Pancreas (tissue), 10 donors: ENCODE measurements at regions not wholly inside any gene's neighbourhood (a gene's known extent, or its start where the extent isn't known, plus 50 kb on each side); places are given as distances from the start of the nearest gene placed in this dataset.

Experiments
- ATAC-seq, 4 donors: fragments of 200-7000 bp; cut with Tn5 transposase; one replicate each; pipeline versions ENCODE4 v1.8.0 to v1.9.1; 2020; ENCODE audit warnings: mild to moderate bottlenecking in 4 of 4, moderate library complexity in 4 of 4
- DNase-seq, 6 donors: peaks; one replicate each; pipeline ENCODE4 v3.0.0-alpha.2; 2020
- FAIRE-seq: peaks from 2 replicates; lab custom pipeline; 2012; peaks lifted over from hg19 to GRCh38; lab: Jason Lieb, UNC
- H3K27ac ChIP-seq, 4 donors: fragments of 200-600 bp; sonication (generic); 1 replicate in 3 of 4; 2 replicates in 1 of 4; pipeline versions ENCODE4 v1.5.0 to v1.8.0; 2020
- H3K27me3 ChIP-seq, 4 donors: fragments of 200-600 bp; one replicate each; pipeline ENCODE4 v1.8.0; 2021
- H3K36me3 ChIP-seq, 3 donors: fragments of 200-600 bp; sonication (generic) in 1 of 3; one replicate each; pipeline versions ENCODE4 v1.5.0 to v1.8.0; 2020 to 2021
- H3K4me1 ChIP-seq, 3 donors: fragments of 200-600 bp; one replicate each; pipeline ENCODE4 v1.8.0; 2021
- H3K4me3 ChIP-seq, 4 donors: fragments of 200-600 bp; sonication (generic) in 2 of 4; one replicate each; pipeline versions ENCODE4 v1.5.0 to v1.8.0; 2020 to 2021
- H3K9me3 ChIP-seq, 4 donors: fragments of 200-600 bp; one replicate each; pipeline ENCODE4 v1.8.0; 2021
- CTCF ChIP-seq, 4 donors: fragments of 200-600 bp; sonication (generic) in 3 of 4; IDR thresholded peaks; one replicate each; pipeline versions ENCODE4 v1.5.0 to v1.8.0; 2021; ENCODE audit warnings: antibody characterized with exemption in 4 of 4
- WGBS, 2 donors: extraction: QIAGEN DNeasy Blood & Tissue Kit; methylation state at CpG; one replicate each; pipeline ENCODE4 v1.1.7; 2013; 5-methylcytosine and 5-hydroxymethylcytosine counted together
- intact Hi-C, 3 donors: fragments of 100-400 bp; cut with DNase I; formaldehyde crosslinking; loops; one replicate each; pipeline versions ENCODE4 v1.11.1 to v1.14.2; 2022
- donor health status: healthy with polysubstance abuse.
- donor health status: DM: no; HTN: no; CAD: no; lungs with moderate emphysema.
- donor health status: DM: no; HTN: no; CAD: no.
- donor health status: control.
- donor health status: control.
- donor health status: Bipolar disorder and iron deficiency.
- donor health status: DM: yes; HTN: yes; CAD: no.
- donor health status: DM: no; HTN: no; CAD: no.
- donor health status: DM: no; HTN: no; CAD: no.
- donor health status: DM: yes; HTN: yes; CAD: no.

DNA sequence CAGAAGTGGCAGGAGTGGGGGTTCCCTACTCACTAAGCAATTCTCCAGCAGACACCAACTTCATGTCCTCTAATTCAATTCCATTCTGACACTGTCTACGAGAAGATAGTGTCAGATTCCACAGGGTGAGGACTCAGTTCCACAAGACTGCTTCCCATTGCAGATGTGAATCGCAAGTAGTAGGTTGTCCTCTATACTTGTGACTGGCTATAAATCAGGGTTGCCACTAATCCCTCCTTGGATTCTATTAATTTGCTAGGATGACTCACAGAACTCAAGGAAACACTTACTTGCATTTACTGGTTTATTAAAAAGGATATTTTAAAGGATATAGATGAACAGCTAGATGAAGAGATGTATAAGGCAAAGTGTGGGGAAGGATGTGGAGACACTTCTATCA, 184.1 kb upstream of the ACVR2A start:
- 73 to 88% methylated on average over 2 of the region's 2 CpGs for WGBS, 2 donors
- ATAC-seq (no peak), FAIRE-seq (no peak), DNase-seq (no peak)
- H3K9me3 ChIP-seq = no peaks in the 10 kb centered on the region
- no peaks in the 10 kb centered on the region for H3K36me3 ChIP-seq
- no peak overlapping the region for H3K4me3 ChIP-seq
- no peaks in the 10 kb centered on the region for H3K4me1 ChIP-seq
- H3K27ac ChIP-seq = no peak overlapping the region
- intact Hi-C loops = no loop called here
- H3K27me3 ChIP-seq = no peaks in the 10 kb centered on the region
- TF ChIP-seq CTCF (IDR thresholded peaks at IDR 0.05) = no peak

GRCh38 chr2:147659051-147659450, 185.8 kb upstream of the ACVR2A start:
- Histone ChIP-seq H3K27ac (no peak overlapping the region), H3K36me3 (no peaks in the 10 kb centered on the region), H3K4me3 (no peak overlapping the region), H3K9me3 (no peaks in the 10 kb centered on the region), H3K4me1 (no peaks in the 10 kb centered on the region), H3K27me3 (no peaks in the 10 kb centered on the region)
- no peak for FAIRE-seq
- no peak for TF ChIP-seq CTCF (IDR thresholded peaks at IDR 0.05)
- intact Hi-C loops = no loop called here
- no peak for DNase-seq
- no peak for ATAC-seq
- WGBS, 2 donors = 81 to 91% methylated on average over 1 of the region's 1 CpG

- no peak for FAIRE-seq
- Histone ChIP-seq H3K27ac (no peak overlapping the region), H3K4me3 (no peak overlapping the region), H3K9me3 (no peaks in the 10 kb centered on the region), H3K36me3 (no peaks in the 10 kb centered on the region), H3K4me1 (no peaks in the 10 kb centered on the region), H3K27me3 (no peaks in the 10 kb centered on the region)
- intact Hi-C loops = no loop called here
- no peak for DNase-seq
- no peak for TF ChIP-seq CTCF (IDR thresholded peaks at IDR 0.05)
- ATAC-seq = no peak
- 87 to 94% methylated on average over 2 of the region's 2 CpGs for whole genome bisulfite sequencing, 2 donors
Observed at GRCh38 chr2:147657086-147658000, 187.5 kb upstream of the ACVR2A start.

- WGBS, 2 donors = 92 to 97% methylated on average over 6 of the region's 6 CpGs
- TF ChIP-seq CTCF (IDR thresholded peaks at IDR 0.05) = no peak
- intact Hi-C loops = no loop called here
- H3K36me3 ChIP-seq = no peaks in the 10 kb centered on the region
- ATAC-seq (no peak), FAIRE-seq (no peak), DNase-seq (no peak)
- no peaks in the 10 kb centered on the region for H3K9me3 ChIP-seq
- peaks cover 0 to 18% (median 15%) of the 10 kb centered on the region in 3 donors for H3K4me1 ChIP-seq
- no peak overlapping the region for H3K4me3 ChIP-seq
- H3K27ac ChIP-seq = no peak overlapping the region
- no peaks in the 10 kb centered on the region for H3K27me3 ChIP-seq
Observed at GRCh38 chr2:147649998-147650397, 194.8 kb upstream of the ACVR2A start.

DNA sequence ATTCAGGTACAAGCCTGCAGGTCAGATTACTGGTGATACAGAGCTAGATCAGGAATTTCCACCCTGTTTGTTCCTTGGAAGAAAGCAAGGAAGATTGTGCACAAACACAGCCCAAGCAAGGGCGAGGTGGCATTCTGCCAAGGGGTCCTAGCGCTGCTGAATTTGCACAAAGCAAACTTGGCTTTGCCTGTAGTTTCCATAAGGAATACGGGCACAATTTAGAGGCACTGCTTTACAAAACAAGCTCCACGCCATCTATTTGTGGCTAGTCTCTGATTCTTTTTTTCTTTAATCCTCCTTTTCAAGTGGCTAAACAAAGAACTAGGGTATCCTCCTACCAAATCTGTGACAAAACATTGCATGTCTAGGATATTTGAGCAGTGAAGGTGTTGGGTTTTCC, 195.5 kb upstream of the ACVR2A start:
- Histone ChIP-seq H3K27me3 (no peaks in the 10 kb centered on the region), H3K9me3 (no peaks in the 10 kb centered on the region), H3K36me3 (no peaks in the 10 kb centered on the region), H3K4me3 (no peak overlapping the region), H3K4me1 (peaks cover 0 to 18% (median 15%) of the 10 kb centered on the region in 3 donors), H3K27ac (peak overlapping the region in 1 of 4 donors; percentile 51)
- TF ChIP-seq CTCF (IDR thresholded peaks at IDR 0.05) = no peak
- intact Hi-C loops = no loop called here
- DNase-seq (peak in 3 of 6 donors; percentile 22 to 62 (median 38)), ATAC-seq (no peak), FAIRE-seq (no peak)
- WGBS, 2 donors = 70 to 81% methylated on average over 4 of the region's 4 CpGs
